SJCRH30 (cell line): ENCODE measurements at regions not wholly inside any gene's neighbourhood (a gene's known extent, or its start where the extent isn't known, plus 50 kb on each side); places are given as distances from the start of the nearest gene placed in this dataset.

Source experiments
- DNase-seq, 2 experiments: peaks; one replicate each; pipeline ENCODE4 v3.0.0-alpha.2; 2015 to 2020
- H3K27ac ChIP-seq: fragments of 250-450 bp; sonication (Bioruptor Pico); 2 replicates; pipeline ENCODE4 v1.5.1; 2020; ENCODE audit warnings: mild to moderate bottlenecking, moderate library complexity
- H3K27me3 ChIP-seq: fragments of 250-450 bp; sonication (Bioruptor Pico); 2 replicates; pipeline ENCODE4 v1.5.1; 2020; ENCODE audit warnings: mild to moderate bottlenecking, moderate library complexity
- H3K36me3 ChIP-seq: fragments of 250-450 bp; sonication (Bioruptor Pico); 2 replicates; pipeline ENCODE4 v1.5.1; 2020; ENCODE audit warnings: mild to moderate bottlenecking, moderate library complexity
- H3K4me1 ChIP-seq: fragments of 250-450 bp; sonication (Bioruptor Pico); 2 replicates; pipeline ENCODE4 v1.5.1; 2020; ENCODE audit warnings: mild to moderate bottlenecking, moderate library complexity
- H3K4me3 ChIP-seq: fragments of 250-450 bp; sonication (Bioruptor Pico); 2 replicates; pipeline ENCODE4 v1.5.1; 2020; ENCODE audit warnings: mild to moderate bottlenecking, moderate library complexity
- H3K9me3 ChIP-seq: fragments of 250-450 bp; sonication (Bioruptor Pico); replicated peaks from 2 replicates; pipeline ENCODE4 v1.5.1; 2020; ENCODE audit warnings: mild to moderate bottlenecking, moderate library complexity

GRCh38 chr6:67615796-67616195 lies 1019.3 kb upstream of the ADGRB3 start:
- no peaks in the 10 kb centered on the region for H3K4me1 ChIP-seq
- H3K36me3 ChIP-seq: no peaks in the 10 kb centered on the region
- DNase-seq: no peak
- no peaks in the 10 kb centered on the region for H3K27me3 ChIP-seq
- no peak overlapping the region for H3K4me3 ChIP-seq
- H3K9me3 ChIP-seq: no peaks in the 10 kb centered on the region
- H3K27ac ChIP-seq: no peak overlapping the region

GRCh38 chr6:67608099-67608749 lies 1026.9 kb upstream of the ADGRB3 start:
- no peak overlapping the region for H3K4me3 ChIP-seq
- H3K27ac ChIP-seq: no peak overlapping the region
- no peaks in the 10 kb centered on the region for H3K4me1 ChIP-seq
- H3K9me3 ChIP-seq: no peaks in the 10 kb centered on the region
- H3K36me3 ChIP-seq: no peaks in the 10 kb centered on the region
- no peak for DNase-seq
- H3K27me3 ChIP-seq: no peaks in the 10 kb centered on the region

- no peak for DNase-seq
- no peaks in the 10 kb centered on the region for H3K36me3 ChIP-seq
- no peaks in the 10 kb centered on the region for H3K4me1 ChIP-seq
- no peak overlapping the region for H3K4me3 ChIP-seq
- no peaks in the 10 kb centered on the region for H3K9me3 ChIP-seq
- H3K27ac ChIP-seq: no peak overlapping the region
- H3K27me3 ChIP-seq: no peaks in the 10 kb centered on the region
Observed at GRCh38 chr6:67606906-67607828, 1027.9 kb upstream of the ADGRB3 start.

GRCh38 chr6:67594366-67594765 lies 1040.7 kb upstream of the ADGRB3 start:
- H3K27ac ChIP-seq: no peak overlapping the region
- H3K27me3 ChIP-seq: 0 out of 2 replicates have a peak, but pooled peaks cover 5% of the 10 kb centered on the region
- H3K36me3 ChIP-seq: no peaks in the 10 kb centered on the region
- DNase-seq: no peak
- no peaks in the 10 kb centered on the region for H3K4me1 ChIP-seq
- no peak overlapping the region for H3K4me3 ChIP-seq
- no peaks in the 10 kb centered on the region for H3K9me3 ChIP-seq

GRCh38 chr6:67593247-67593646 lies 1041.8 kb upstream of the ADGRB3 start:
- H3K36me3 ChIP-seq: no peaks in the 10 kb centered on the region
- H3K4me3 ChIP-seq: no peak overlapping the region
- no peaks in the 10 kb centered on the region for H3K4me1 ChIP-seq
- H3K27me3 ChIP-seq: 0 out of 2 replicates have a peak, but pooled peaks cover 5% of the 10 kb centered on the region
- H3K9me3 ChIP-seq: no peaks in the 10 kb centered on the region
- no peak overlapping the region for H3K27ac ChIP-seq
- DNase-seq: no peak

- no peak for DNase-seq
- no peak overlapping the region for H3K27ac ChIP-seq
- H3K4me3 ChIP-seq: no peak overlapping the region
- 0 out of 2 replicates have a peak, but pooled peaks cover 2% of the 10 kb centered on the region for H3K4me1 ChIP-seq
- H3K36me3 ChIP-seq: no peaks in the 10 kb centered on the region
- 0 out of 2 replicates have a peak, but pooled peaks cover 5% of the 10 kb centered on the region for H3K27me3 ChIP-seq
- H3K9me3 ChIP-seq: no peaks in the 10 kb centered on the region
Observed at GRCh38 chr6:67591910-67592309, 1043.2 kb upstream of the ADGRB3 start.

GRCh38 chr6:67567842-67568241 lies 1067.2 kb upstream of the ADGRB3 start:
- Histone ChIP-seq H3K4me1 (no peaks in the 10 kb centered on the region), H3K36me3 (no peaks in the 10 kb centered on the region), H3K4me3 (no peak overlapping the region), H3K9me3 (no peaks in the 10 kb centered on the region), H3K27ac (no peak overlapping the region), H3K27me3 (no peaks in the 10 kb centered on the region)
- DNase-seq: no peak

- no peaks in the 10 kb centered on the region for H3K27me3 ChIP-seq
- H3K4me1 ChIP-seq: no peaks in the 10 kb centered on the region
- H3K4me3 ChIP-seq: no peak overlapping the region
- no peaks in the 10 kb centered on the region for H3K36me3 ChIP-seq
- no peak for DNase-seq
- no peaks in the 10 kb centered on the region for H3K9me3 ChIP-seq
- no peak overlapping the region for H3K27ac ChIP-seq
Observed at GRCh38 chr6:67563671-67564070, 1071.4 kb upstream of the ADGRB3 start.

GRCh38 chr6:67560068-67560467 lies 1075.0 kb upstream of the ADGRB3 start:
- Histone ChIP-seq H3K27ac (no peak overlapping the region), H3K36me3 (no peaks in the 10 kb centered on the region), H3K4me1 (no peaks in the 10 kb centered on the region), H3K9me3 (no peaks in the 10 kb centered on the region), H3K27me3 (no peaks in the 10 kb centered on the region), H3K4me3 (no peak overlapping the region)
- no peak for DNase-seq

GRCh38 chr6:67558985-67559384 lies 1076.1 kb upstream of the ADGRB3 start:
- Histone ChIP-seq H3K9me3 (no peaks in the 10 kb centered on the region), H3K4me3 (no peak overlapping the region), H3K27me3 (no peaks in the 10 kb centered on the region), H3K27ac (no peak overlapping the region), H3K4me1 (no peaks in the 10 kb centered on the region), H3K36me3 (no peaks in the 10 kb centered on the region)
- DNase-seq: no peak

GRCh38 chr6:67544851-67545452 lies 1090.1 kb upstream of the ADGRB3 start:
- Histone ChIP-seq H3K36me3 (no peaks in the 10 kb centered on the region), H3K27me3 (no peaks in the 10 kb centered on the region), H3K9me3 (peaks cover 7% of the 10 kb centered on the region), H3K4me3 (no peak overlapping the region), H3K27ac (no peak overlapping the region), H3K4me1 (no peaks in the 10 kb centered on the region)
- no peak for DNase-seq

GRCh38 chr6:67541586-67541985 lies 1093.5 kb upstream of the ADGRB3 start:
- H3K4me3 ChIP-seq: no peak overlapping the region
- DNase-seq: no peak
- H3K27ac ChIP-seq: no peak overlapping the region
- no peaks in the 10 kb centered on the region for H3K36me3 ChIP-seq
- H3K4me1 ChIP-seq: no peaks in the 10 kb centered on the region
- H3K27me3 ChIP-seq: no peaks in the 10 kb centered on the region
- H3K9me3 ChIP-seq: peaks cover 7% of the 10 kb centered on the region

GRCh38 chr6:67538032-67538431 lies 1097.0 kb upstream of the ADGRB3 start:
- DNase-seq: no peak

GRCh38 chr6:67535946-67536345 lies 1099.1 kb upstream of the ADGRB3 start:
- H3K27me3 ChIP-seq: no peaks in the 10 kb centered on the region
- DNase-seq: no peak

More at GRCh38 chr6:67538032-67538431, 1097.0 kb upstream of the ADGRB3 start:
- Histone ChIP-seq H3K4me3 (no peak overlapping the region), H3K27ac (no peak overlapping the region), H3K36me3 (no peaks in the 10 kb centered on the region), H3K9me3 (no peaks in the 10 kb centered on the region), H3K4me1 (no peaks in the 10 kb centered on the region), H3K27me3 (no peaks in the 10 kb centered on the region)

GRCh38 chr6:67506352-67506751 lies 1128.7 kb upstream of the ADGRB3 start:
- Histone ChIP-seq H3K4me1 (no peaks in the 10 kb centered on the region), H3K4me3 (no peak overlapping the region), H3K36me3 (no peaks in the 10 kb centered on the region), H3K9me3 (no peaks in the 10 kb centered on the region), H3K27me3 (no peaks in the 10 kb centered on the region), H3K27ac (no peak overlapping the region)
- no peak for DNase-seq

More at GRCh38 chr6:67535946-67536345, 1099.1 kb upstream of the ADGRB3 start:
- Histone ChIP-seq H3K27ac (no peak overlapping the region), H3K4me3 (no peak overlapping the region), H3K4me1 (no peaks in the 10 kb centered on the region), H3K36me3 (no peaks in the 10 kb centered on the region), H3K9me3 (no peaks in the 10 kb centered on the region)
